Testis (tissue), 2 donors: ENCODE measurements at regions not wholly inside any gene's neighbourhood (a gene's known extent, or its start where the extent isn't known, plus 50 kb on each side); places are given as distances from the start of the nearest gene placed in this dataset.

Experiments
- DNase-seq: peaks from one replicate; pipeline ENCODE4 v3.0.0-alpha.2; 2019
- H3K27ac ChIP-seq, 2 donors: fragments of 200-600 bp; sonication (generic); one replicate each; pipeline ENCODE4 v1.5.1; 2019
- H3K27me3 ChIP-seq: fragments of 200-600 bp; sonication (generic); one replicate; pipeline ENCODE4 v1.5.1; 2019
- H3K36me3 ChIP-seq: fragments of 200-600 bp; sonication (generic); one replicate; pipeline ENCODE4 v1.5.1; 2017; ENCODE audit warnings: low read depth; ENCODE audit errors: missing control alignments
- H3K4me1 ChIP-seq: fragments of 200-600 bp; sonication (generic); one replicate; pipeline ENCODE4 v1.5.1; 2019
- H3K4me3 ChIP-seq, 2 donors: fragments of 200-600 bp; sonication (generic); one replicate each; pipeline ENCODE4 v1.5.1; 2017 to 2019
- H3K9me3 ChIP-seq: fragments of 200-600 bp; sonication (generic); one replicate; pipeline ENCODE4 v1.5.1; 2017
- CTCF ChIP-seq, 3 experiments: fragments of 450-650 bp in 2 of 3; fragments of 200-600 bp in 1 of 3; sonication (generic) in 1 of 3; IDR thresholded peaks; one replicate each; pipeline ENCODE4 v1.5.1; 2016 to 2019; ENCODE audit warnings: antibody characterized with exemption in 3 of 3, mild to moderate bottlenecking in 2 of 3, moderate library complexity in 1 of 3
- POLR2A ChIP-seq: fragments of 450-650 bp; IDR thresholded peaks from one replicate; pipeline ENCODE4 v1.6.1; 2017; ENCODE audit warnings: antibody characterized with exemption, mild to moderate bottlenecking, moderate library complexity
- WGBS, 2 donors: methylation state at CpG; one replicate each; pipeline ENCODE4 v1.1.5; 2018; 5-methylcytosine and 5-hydroxymethylcytosine counted together
- intact Hi-C: fragments of 100-400 bp; cut with DNase I; formaldehyde crosslinking; loops from one replicate; pipeline ENCODE4 v1.15.1; 2023; ENCODE audit warnings: low total_unique reads

- 82 to 95% methylated on average over 1 of the region's 1 CpG for WGBS, 2 donors
- H3K36me3 ChIP-seq = no peaks in the 10 kb centered on the region
- TF ChIP-seq POLR2A (no peak), CTCF (IDR thresholded peaks at IDR 0.05) (no peak)
Observed at GRCh38 chr12:115424003-115424402, 740.0 kb upstream of the TBX3 start.

GRCh38 chr12:115423546-115423987 is 739.6 kb upstream of the TBX3 start:
- no peak for DNase-seq
- intact Hi-C loops = no loop called here
- 65 to 78% methylated on average over 5 of the region's 5 CpGs for WGBS, 2 donors
- Histone ChIP-seq H3K9me3 (no peaks in the 10 kb centered on the region), H3K36me3 (no peaks in the 10 kb centered on the region), H3K27me3 (no peaks in the 10 kb centered on the region), H3K27ac (no peak overlapping the region), H3K4me3 (no peak overlapping the region), H3K4me1 (no peaks in the 10 kb centered on the region)
- TF ChIP-seq CTCF (IDR thresholded peaks at IDR 0.05) = no peak
- TF ChIP-seq POLR2A = no peak

More at GRCh38 chr12:115424003-115424402, 740.0 kb upstream of the TBX3 start:
- intact Hi-C loops = no loop called here
- Histone ChIP-seq H3K27ac (no peak overlapping the region), H3K9me3 (no peaks in the 10 kb centered on the region), H3K27me3 (no peaks in the 10 kb centered on the region), H3K4me3 (no peak overlapping the region), H3K4me1 (no peaks in the 10 kb centered on the region)
- DNase-seq = no peak

DNA sequence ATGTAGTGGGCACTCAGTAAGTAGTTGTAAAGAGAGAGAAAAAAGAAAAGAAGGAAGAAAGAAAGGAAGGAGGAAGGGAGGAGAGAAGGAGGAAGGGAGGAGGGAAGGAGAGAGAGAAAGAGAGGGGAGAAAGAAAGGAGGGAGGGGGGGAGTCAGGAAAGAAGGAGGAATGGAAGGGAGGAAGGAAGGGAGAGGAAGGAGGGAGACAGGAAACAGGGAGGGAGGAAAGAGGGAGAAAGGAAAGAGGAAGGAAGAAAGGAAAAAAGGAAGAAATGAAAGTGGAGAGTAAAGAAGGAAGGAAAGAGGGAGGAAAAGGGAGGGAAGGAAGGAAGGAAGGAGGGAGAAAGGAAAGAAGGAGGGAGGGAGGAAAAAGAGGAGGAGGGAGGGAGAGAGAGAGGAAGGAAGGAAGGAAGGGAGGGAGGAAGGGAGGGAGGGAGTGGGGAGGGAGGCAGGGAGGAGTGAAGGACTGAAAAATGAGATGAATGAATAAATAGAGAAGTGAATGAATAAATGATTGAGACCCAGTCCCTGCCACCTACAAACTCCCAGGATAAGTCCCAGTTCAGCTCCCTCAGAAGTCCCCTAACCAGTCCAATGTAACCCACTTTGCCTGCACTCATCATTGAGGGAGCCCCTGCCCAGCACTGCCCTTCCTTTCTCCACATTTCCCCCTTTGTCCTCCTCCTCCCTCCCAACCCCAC is 739.0 kb upstream of the TBX3 start:
- Histone ChIP-seq H3K9me3 (no peaks in the 10 kb centered on the region), H3K4me3 (no peak overlapping the region), H3K27ac (no peak overlapping the region), H3K27me3 (no peaks in the 10 kb centered on the region), H3K36me3 (no peaks in the 10 kb centered on the region), H3K4me1 (no peaks in the 10 kb centered on the region)
- intact Hi-C loops = no loop called here
- no peak for DNase-seq
- TF ChIP-seq CTCF (IDR thresholded peaks at IDR 0.05) = no peak
- TF ChIP-seq POLR2A = no peak

DNA sequence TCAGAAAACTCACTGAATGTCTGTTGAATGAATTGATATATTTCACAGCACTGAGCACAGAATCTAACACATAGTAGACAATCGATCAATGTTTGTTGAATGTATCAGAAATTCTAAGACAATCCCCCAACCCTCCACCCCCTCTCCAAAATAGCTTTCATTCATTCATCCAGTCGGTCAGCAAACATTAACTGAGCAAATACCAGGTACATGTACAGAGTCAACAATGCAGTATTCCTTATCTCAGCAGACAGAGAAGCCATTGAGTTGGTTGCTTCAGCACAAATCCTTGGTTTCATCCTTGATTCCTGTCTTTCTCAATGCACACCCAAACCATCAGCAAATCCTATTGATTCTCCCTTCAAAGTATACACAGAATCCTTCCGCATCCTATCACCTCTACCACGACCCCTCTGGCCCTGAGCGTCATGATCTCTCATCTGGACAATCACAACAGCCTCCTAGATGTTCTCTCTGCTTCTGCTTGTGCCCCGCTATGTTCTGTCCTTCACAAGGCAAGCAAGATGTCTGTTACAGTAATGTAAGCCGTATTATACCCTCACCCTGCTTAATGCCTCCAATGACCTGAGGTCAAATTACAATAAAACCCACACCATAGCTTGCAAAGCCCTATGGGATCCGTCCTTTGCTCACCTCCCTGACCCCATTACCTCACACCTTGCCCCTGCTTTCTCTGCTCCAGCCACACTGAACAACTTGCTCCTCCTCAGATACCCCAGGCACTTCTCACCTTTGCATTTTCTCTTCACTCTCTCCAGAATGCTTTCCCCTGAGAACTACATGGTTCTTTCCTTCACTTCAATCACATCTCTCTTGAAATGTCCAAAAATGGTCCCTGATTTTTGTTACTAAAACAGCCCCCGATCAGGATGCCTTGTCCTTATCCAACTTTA is 738.1 kb upstream of the TBX3 start:
- 89 to 93% methylated on average over 9 of the region's 9 CpGs for WGBS, 2 donors
- intact Hi-C loops = no loop called here
- TF ChIP-seq CTCF (IDR thresholded peaks at IDR 0.05) (no peak), POLR2A (no peak)
- no peaks in the 10 kb centered on the region for H3K4me1 ChIP-seq
- no peaks in the 10 kb centered on the region for H3K36me3 ChIP-seq
- H3K27ac ChIP-seq = no peak overlapping the region
- H3K9me3 ChIP-seq = no peaks in the 10 kb centered on the region
- no peak overlapping the region for H3K4me3 ChIP-seq
- no peak for DNase-seq
- no peaks in the 10 kb centered on the region for H3K27me3 ChIP-seq
